Erythroblast (primary cell): ENCODE measurements at regions not wholly inside any gene's neighbourhood (a gene's known extent, or its start where the extent isn't known, plus 50 kb on each side); places are given as distances from the start of the nearest gene placed in this dataset.
"Not testable (repeated sequence)": the region's sequence is repeated elsewhere in the genome, so short reads cannot be mapped to it uniquely, and the experiment has no call there.

ENCODE experiments used
- DNase-seq, 2 experiments: peaks; one replicate each; lab custom pipeline; 2025; lab: John Stamatoyannopoulos, UW
- GATA1 ChIP-seq: IDR thresholded peaks from 2 replicates; pipeline ENCODE4 v1.6.1; 2011; ENCODE audit warnings: low read depth, mild to moderate bottlenecking, control low read depth, low read length, moderate library complexity
- POLR2A ChIP-seq: IDR thresholded peaks from 2 replicates; pipeline ENCODE4 v1.6.1; 2011; ENCODE audit warnings: mild to moderate bottlenecking, low read length

- TF ChIP-seq GATA1 (no peak), POLR2A (no peak)
- DNase-seq = no peak
These were observed 479.4 kb downstream of the JRKL start for GRCh38 chr11:96869207-96869606.

- no peak for DNase-seq
- TF ChIP-seq GATA1 (no peak), POLR2A (no peak)
These were observed 485.9 kb downstream of the JRKL start for GRCh38 chr11:96875712-96876111.

GRCh38 chr11:96878299-96879051 lies 488.7 kb downstream of the JRKL start:
- TF ChIP-seq GATA1 (no peak), POLR2A (no peak)
- no peak for DNase-seq

- DNase-seq = not testable (repeated sequence)
These were observed 492.8 kb downstream of the JRKL start for GRCh38 chr11:96882622-96883021.

GRCh38 chr11:96885405-96885804 lies 495.6 kb downstream of the JRKL start:
- no peak for TF ChIP-seq GATA1
- TF ChIP-seq POLR2A = no peak

GRCh38 chr11:96885912-96886311 lies 496.1 kb downstream of the JRKL start:
- no peak for DNase-seq

More at GRCh38 chr11:96885405-96885804, 495.6 kb downstream of the JRKL start:
- no peak for DNase-seq

GRCh38 chr11:96893988-96894387 lies 504.2 kb downstream of the JRKL start:
- no peak for DNase-seq
- no peak for TF ChIP-seq GATA1

More at GRCh38 chr11:96885912-96886311, 496.1 kb downstream of the JRKL start:
- TF ChIP-seq POLR2A (no peak), GATA1 (no peak)

GRCh38 chr11:96894587-96894986 lies 504.8 kb downstream of the JRKL start:
- DNase-seq = no peak
- TF ChIP-seq GATA1 (no peak), POLR2A (no peak)

GRCh38 chr11:96899971-96900370 lies 510.2 kb downstream of the JRKL start:
- no peak for DNase-seq
- TF ChIP-seq GATA1 (no peak), POLR2A (no peak)

GRCh38 chr11:96905143-96905542 lies 515.3 kb downstream of the JRKL start:
- TF ChIP-seq POLR2A (no peak), GATA1 (no peak)
- DNase-seq = no peak

GRCh38 chr11:96905663-96906062 lies 515.9 kb downstream of the JRKL start:
- no peak for DNase-seq
- TF ChIP-seq GATA1 = no peak
- no peak for TF ChIP-seq POLR2A

GRCh38 chr11:96906476-96906875 lies 516.7 kb downstream of the JRKL start:
- DNase-seq = no peak
- no peak for TF ChIP-seq GATA1
- TF ChIP-seq POLR2A = no peak

GRCh38 chr11:96925862-96926261 lies 536.0 kb downstream of the JRKL start:
- no peak for TF ChIP-seq GATA1
- no peak for TF ChIP-seq POLR2A
- no peak for DNase-seq

GRCh38 chr11:96940227-96940626 lies 550.4 kb downstream of the JRKL start:
- no peak for DNase-seq
- TF ChIP-seq GATA1 = no peak
- TF ChIP-seq POLR2A = no peak

GRCh38 chr11:96942855-96943254 lies 553.0 kb downstream of the JRKL start:
- DNase-seq = no peak
- TF ChIP-seq POLR2A (no peak), GATA1 (no peak)

- TF ChIP-seq POLR2A (no peak), GATA1 (no peak)
- DNase-seq = no peak
These were observed 554.2 kb downstream of the JRKL start for GRCh38 chr11:96943970-96944369.
